HCT116 (cell line): ENCODE measurements at regions not wholly inside any gene's neighbourhood (a gene's known extent, or its start where the extent isn't known, plus 50 kb on each side); places are given as distances from the start of the nearest gene placed in this dataset.

ENCODE experiments used
- EZH2 ChIP-seq: fragments of 200-600 bp; sonication (generic); IDR thresholded peaks from 2 replicates; pipeline ENCODE4 v1.6.1; 2017; ENCODE audit warnings: antibody characterized with exemption, mixed run types
- FOSL1 ChIP-seq: IDR thresholded peaks from 2 replicates; pipeline ENCODE4 v1.6.1; 2012; ENCODE audit warnings: low read depth
- JUND ChIP-seq: IDR thresholded peaks from 2 replicates; pipeline ENCODE4 v1.6.1; 2012
- POLR2A ChIP-seq: IDR thresholded peaks from 2 replicates; pipeline ENCODE4 v1.7.0; 2011; ENCODE audit warnings: borderline replicate concordance; ENCODE audit not compliant: insufficient read depth, insufficient read length; ENCODE audit errors: extremely low read depth
- POLR2AphosphoS5 ChIP-seq: IDR thresholded peaks from 2 replicates; pipeline ENCODE4 v1.6.1; 2011; ENCODE audit warnings: mild to moderate bottlenecking, low read depth, low read length, moderate library complexity
- RAD21 ChIP-seq: IDR thresholded peaks from 2 replicates; pipeline ENCODE4 v1.6.1; 2012; ENCODE audit warnings: low read depth, mild to moderate bottlenecking
- SIN3A ChIP-seq: IDR thresholded peaks from 2 replicates; pipeline ENCODE4 v1.6.1; 2012; ENCODE audit warnings: low read depth
- YY1 ChIP-seq: IDR thresholded peaks from 2 replicates; pipeline ENCODE4 v1.6.1; 2011; ENCODE audit warnings: low read length, low read depth, moderate library complexity, mild to moderate bottlenecking; ENCODE audit not compliant: insufficient replicate concordance; ENCODE audit errors: extremely low read depth
- ZNF274 ChIP-seq: fragments of 200-500 bp; sonication (Bioruptor generic); IDR thresholded peaks from 2 replicates; pipeline ENCODE4 v1.6.1; 2014; ENCODE audit warnings: mild to moderate bottlenecking, low read depth, low read length, inconsistent platforms
- TF ChIP-seq, protein P1 (sequence below), 3 experiments: fragments of 200-600 bp in 1 of 3; sonication (generic) in 1 of 3; IDR thresholded peaks in 2 of 3; conservative IDR thresholded peaks in 1 of 3; 2 replicates each; pipeline ENCODE4 v1.5.1; 2012 to 2017; ENCODE audit warnings: low read depth in 2 of 3, low read length in 2 of 3, antibody characterized with exemption in 1 of 3, borderline replicate concordance in 1 of 3, control low read depth in 1 of 3, mild to moderate bottlenecking in 1 of 3, mixed read lengths in 1 of 3, mixed run types in 1 of 3, moderate library complexity in 1 of 3; ENCODE audit not compliant: insufficient read depth in 1 of 3
- TF ChIP-seq, protein P2 (sequence below): IDR thresholded peaks from 2 replicates; pipeline ENCODE4 v1.6.1; 2012; ENCODE audit warnings: low read depth
- TF ChIP-seq, protein P3 (sequence below): IDR thresholded peaks from 2 replicates; pipeline ENCODE4 v1.6.1; 2012

DNA sequence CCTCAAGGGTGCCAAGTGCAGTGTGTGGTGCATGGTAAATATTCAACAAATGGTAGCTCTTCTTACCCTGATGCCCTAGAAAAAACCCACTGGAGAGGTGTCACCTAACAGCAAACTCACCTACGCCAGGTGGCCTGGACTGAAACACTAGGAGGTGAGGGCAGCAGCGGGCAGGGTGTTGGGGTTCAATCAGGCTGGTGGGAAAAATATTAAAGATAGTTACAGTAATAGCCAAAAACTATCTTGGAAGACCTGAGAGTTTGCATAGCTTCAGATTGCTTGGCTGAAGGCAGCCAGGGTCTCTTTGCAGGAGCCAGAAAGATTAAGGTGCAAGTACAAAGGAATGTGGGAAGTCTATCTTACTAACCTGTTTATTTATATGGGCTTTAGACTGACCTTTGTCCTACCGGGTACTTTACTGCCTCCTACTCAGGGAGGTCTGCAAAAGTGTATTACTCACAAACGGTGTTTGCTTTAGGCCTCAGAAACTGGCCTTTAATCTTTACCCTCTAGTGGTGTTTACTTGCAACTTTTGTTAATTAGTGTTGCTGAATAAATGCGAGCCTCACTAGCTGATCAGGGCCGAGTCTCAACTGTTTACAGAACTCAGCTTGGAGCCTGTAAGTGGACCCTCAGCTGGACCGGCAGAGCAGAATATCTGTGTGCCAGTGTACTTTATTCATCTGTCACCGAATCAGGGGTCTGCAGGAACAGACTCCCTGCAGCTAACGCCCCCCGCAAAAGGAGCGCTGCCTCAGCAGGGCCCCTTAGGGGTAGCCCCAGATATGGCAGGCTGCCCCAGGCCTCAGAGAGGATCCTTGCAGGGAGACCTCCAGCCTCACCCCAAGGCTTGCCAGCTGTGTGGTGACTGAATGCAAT lies 63.9 kb downstream of the SYF2 start:
- TF ChIP-seq JUND (no peak), POLR2A (no peak), RAD21 (no peak), EZH2 (no peak), SIN3A (no peak), FOSL1 (no peak), POLR2AphosphoS5 (no peak), ZNF274 (no peak), YY1 (no peak)
- TF ChIP-seq, protein P1, sequence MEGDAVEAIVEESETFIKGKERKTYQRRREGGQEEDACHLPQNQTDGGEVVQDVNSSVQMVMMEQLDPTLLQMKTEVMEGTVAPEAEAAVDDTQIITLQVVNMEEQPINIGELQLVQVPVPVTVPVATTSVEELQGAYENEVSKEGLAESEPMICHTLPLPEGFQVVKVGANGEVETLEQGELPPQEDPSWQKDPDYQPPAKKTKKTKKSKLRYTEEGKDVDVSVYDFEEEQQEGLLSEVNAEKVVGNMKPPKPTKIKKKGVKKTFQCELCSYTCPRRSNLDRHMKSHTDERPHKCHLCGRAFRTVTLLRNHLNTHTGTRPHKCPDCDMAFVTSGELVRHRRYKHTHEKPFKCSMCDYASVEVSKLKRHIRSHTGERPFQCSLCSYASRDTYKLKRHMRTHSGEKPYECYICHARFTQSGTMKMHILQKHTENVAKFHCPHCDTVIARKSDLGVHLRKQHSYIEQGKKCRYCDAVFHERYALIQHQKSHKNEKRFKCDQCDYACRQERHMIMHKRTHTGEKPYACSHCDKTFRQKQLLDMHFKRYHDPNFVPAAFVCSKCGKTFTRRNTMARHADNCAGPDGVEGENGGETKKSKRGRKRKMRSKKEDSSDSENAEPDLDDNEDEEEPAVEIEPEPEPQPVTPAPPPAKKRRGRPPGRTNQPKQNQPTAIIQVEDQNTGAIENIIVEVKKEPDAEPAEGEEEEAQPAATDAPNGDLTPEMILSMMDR (IDR thresholded peaks at IDR 0.05 in 2 of 3, conservative IDR thresholded peaks at IDR 0.05 in 1 of 3; ENCODE audit: borderline replicate concordance in 1 of 3, insufficient read depth in 1 of 3, low read depth in 2 of 3, low read length in 2 of 3), result peak in 1 of 3 experiments; percentile 24; a peak in 2 of 6 replicates
- TF ChIP-seq, protein P2, sequence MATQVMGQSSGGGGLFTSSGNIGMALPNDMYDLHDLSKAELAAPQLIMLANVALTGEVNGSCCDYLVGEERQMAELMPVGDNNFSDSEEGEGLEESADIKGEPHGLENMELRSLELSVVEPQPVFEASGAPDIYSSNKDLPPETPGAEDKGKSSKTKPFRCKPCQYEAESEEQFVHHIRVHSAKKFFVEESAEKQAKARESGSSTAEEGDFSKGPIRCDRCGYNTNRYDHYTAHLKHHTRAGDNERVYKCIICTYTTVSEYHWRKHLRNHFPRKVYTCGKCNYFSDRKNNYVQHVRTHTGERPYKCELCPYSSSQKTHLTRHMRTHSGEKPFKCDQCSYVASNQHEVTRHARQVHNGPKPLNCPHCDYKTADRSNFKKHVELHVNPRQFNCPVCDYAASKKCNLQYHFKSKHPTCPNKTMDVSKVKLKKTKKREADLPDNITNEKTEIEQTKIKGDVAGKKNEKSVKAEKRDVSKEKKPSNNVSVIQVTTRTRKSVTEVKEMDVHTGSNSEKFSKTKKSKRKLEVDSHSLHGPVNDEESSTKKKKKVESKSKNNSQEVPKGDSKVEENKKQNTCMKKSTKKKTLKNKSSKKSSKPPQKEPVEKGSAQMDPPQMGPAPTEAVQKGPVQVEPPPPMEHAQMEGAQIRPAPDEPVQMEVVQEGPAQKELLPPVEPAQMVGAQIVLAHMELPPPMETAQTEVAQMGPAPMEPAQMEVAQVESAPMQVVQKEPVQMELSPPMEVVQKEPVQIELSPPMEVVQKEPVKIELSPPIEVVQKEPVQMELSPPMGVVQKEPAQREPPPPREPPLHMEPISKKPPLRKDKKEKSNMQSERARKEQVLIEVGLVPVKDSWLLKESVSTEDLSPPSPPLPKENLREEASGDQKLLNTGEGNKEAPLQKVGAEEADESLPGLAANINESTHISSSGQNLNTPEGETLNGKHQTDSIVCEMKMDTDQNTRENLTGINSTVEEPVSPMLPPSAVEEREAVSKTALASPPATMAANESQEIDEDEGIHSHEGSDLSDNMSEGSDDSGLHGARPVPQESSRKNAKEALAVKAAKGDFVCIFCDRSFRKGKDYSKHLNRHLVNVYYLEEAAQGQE, result no peak
- TF ChIP-seq, protein P3, sequence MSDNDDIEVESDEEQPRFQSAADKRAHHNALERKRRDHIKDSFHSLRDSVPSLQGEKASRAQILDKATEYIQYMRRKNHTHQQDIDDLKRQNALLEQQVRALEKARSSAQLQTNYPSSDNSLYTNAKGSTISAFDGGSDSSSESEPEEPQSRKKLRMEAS, result no peak
